ENCODE measurements at regions not wholly inside any gene's neighbourhood (a gene's known extent, or its start where the extent isn't known, plus 50 kb on each side); places are given as distances from the start of the nearest gene placed in this dataset.

GRCh38 chr12:115468087-115468510, 784.1 kb upstream of the TBX3 start:
- H3K9me2 ChIP-seq (ENCODE audit: insufficient read depth, low read length), result no peaks in the 10 kb centered on the region
- H3K27ac ChIP-seq (ENCODE audit: low read length), result no peak overlapping the region
- H3K79me2 ChIP-seq (replicated peaks; ENCODE audit: insufficient read depth, low read length), result no peaks in the 10 kb centered on the region
- no peaks in the 10 kb centered on the region for H3K27me3 ChIP-seq (ENCODE audit: insufficient read depth, low read depth, low read length)
- H2AFZ ChIP-seq (ENCODE audit: low read depth, low read length), result no peak overlapping the region
- H3F3A ChIP-seq (ENCODE audit: insufficient read depth, low read length, poor library complexity, severe bottlenecking), result no peaks in the 10 kb centered on the region
- H4K20me1 ChIP-seq (ENCODE audit: insufficient read depth), result no peaks in the 10 kb centered on the region
- no peaks in the 10 kb centered on the region for H3K9me3 ChIP-seq (ENCODE audit: low read length)
- H3K36me3 ChIP-seq (ENCODE audit: insufficient read depth, low read length), result no peaks in the 10 kb centered on the region
- H3K9ac ChIP-seq (ENCODE audit: low read length), result no peak overlapping the region
- no peak overlapping the region for H3K4me3 ChIP-seq (ENCODE audit: low read length)
- H3K4me2 ChIP-seq (ENCODE audit: low read length), result no peak overlapping the region
- TF ChIP-seq RAD21 (conservative IDR thresholded peaks at IDR 0.05) (no peak), TAF1 (IDR thresholded peaks at IDR 0.05; ENCODE audit: low read depth) (no peak), CTCF (IDR thresholded peaks at IDR 0.05; ENCODE audit: poor library complexity, severe bottlenecking) (no peak)

DNA sequence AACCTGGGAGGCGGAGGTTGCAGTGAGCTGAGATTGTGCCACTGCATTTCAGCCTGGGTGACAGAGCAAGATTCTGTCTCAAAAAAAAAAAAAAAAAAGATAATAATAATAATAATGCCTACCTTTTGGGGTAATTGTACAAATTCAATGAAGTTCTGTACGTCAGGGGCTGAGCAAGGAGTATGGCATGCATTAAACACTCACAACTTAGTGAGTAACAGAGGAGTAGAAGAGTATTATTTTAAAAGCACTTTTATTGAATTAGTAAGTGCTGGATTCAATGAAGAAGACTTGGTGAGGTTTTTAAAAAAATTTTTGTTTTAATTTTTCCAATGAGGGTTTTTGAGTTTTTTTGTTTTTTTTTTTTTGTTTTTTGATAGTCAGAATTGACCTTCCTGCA, 783.6 kb upstream of the TBX3 start:
- H3K9me2 ChIP-seq (ENCODE audit: insufficient read depth, low read length), result no peaks in the 10 kb centered on the region
- H3K9me3 ChIP-seq (ENCODE audit: low read length), result no peaks in the 10 kb centered on the region
- H3F3A ChIP-seq (ENCODE audit: insufficient read depth, low read length, poor library complexity, severe bottlenecking), result no peaks in the 10 kb centered on the region
- H3K9ac ChIP-seq (ENCODE audit: low read length), result no peak overlapping the region
- no peak overlapping the region for H3K4me2 ChIP-seq (ENCODE audit: low read length)
- no peaks in the 10 kb centered on the region for H3K27me3 ChIP-seq (ENCODE audit: insufficient read depth, low read depth, low read length)
- H3K79me2 ChIP-seq (replicated peaks; ENCODE audit: insufficient read depth, low read length), result no peaks in the 10 kb centered on the region
- H3K27ac ChIP-seq (ENCODE audit: low read length), result no peak overlapping the region
- TF ChIP-seq SMC3 (conservative IDR thresholded peaks at IDR 0.05; ENCODE audit: poor library complexity), result no peak
- TF ChIP-seq CTCF (IDR thresholded peaks at IDR 0.05; ENCODE audit: poor library complexity, severe bottlenecking), result no peak
- TF ChIP-seq, protein P1, sequence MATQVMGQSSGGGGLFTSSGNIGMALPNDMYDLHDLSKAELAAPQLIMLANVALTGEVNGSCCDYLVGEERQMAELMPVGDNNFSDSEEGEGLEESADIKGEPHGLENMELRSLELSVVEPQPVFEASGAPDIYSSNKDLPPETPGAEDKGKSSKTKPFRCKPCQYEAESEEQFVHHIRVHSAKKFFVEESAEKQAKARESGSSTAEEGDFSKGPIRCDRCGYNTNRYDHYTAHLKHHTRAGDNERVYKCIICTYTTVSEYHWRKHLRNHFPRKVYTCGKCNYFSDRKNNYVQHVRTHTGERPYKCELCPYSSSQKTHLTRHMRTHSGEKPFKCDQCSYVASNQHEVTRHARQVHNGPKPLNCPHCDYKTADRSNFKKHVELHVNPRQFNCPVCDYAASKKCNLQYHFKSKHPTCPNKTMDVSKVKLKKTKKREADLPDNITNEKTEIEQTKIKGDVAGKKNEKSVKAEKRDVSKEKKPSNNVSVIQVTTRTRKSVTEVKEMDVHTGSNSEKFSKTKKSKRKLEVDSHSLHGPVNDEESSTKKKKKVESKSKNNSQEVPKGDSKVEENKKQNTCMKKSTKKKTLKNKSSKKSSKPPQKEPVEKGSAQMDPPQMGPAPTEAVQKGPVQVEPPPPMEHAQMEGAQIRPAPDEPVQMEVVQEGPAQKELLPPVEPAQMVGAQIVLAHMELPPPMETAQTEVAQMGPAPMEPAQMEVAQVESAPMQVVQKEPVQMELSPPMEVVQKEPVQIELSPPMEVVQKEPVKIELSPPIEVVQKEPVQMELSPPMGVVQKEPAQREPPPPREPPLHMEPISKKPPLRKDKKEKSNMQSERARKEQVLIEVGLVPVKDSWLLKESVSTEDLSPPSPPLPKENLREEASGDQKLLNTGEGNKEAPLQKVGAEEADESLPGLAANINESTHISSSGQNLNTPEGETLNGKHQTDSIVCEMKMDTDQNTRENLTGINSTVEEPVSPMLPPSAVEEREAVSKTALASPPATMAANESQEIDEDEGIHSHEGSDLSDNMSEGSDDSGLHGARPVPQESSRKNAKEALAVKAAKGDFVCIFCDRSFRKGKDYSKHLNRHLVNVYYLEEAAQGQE (IDR thresholded peaks at IDR 0.05; ENCODE audit: borderline replicate concordance), result no peak
- TF ChIP-seq EP300 (conservative IDR thresholded peaks at IDR 0.05; ENCODE audit: poor library complexity, severe bottlenecking), result no peak
- no peak for TF ChIP-seq POLR2AphosphoS5 (IDR thresholded peaks at IDR 0.05)
- TF ChIP-seq EZH2 (IDR thresholded peaks at IDR 0.05; ENCODE audit: borderline replicate concordance, insufficient read depth, low read length, poor library complexity, severe bottlenecking), result no peak
- TF ChIP-seq MXI1 (conservative IDR thresholded peaks at IDR 0.05; ENCODE audit: poor library complexity, severe bottlenecking), result no peak
- TF ChIP-seq TAF1 (IDR thresholded peaks at IDR 0.05; ENCODE audit: low read depth), result no peak
- no peak for TF ChIP-seq RAD21 (conservative IDR thresholded peaks at IDR 0.05)
- H3K36me3 ChIP-seq (ENCODE audit: insufficient read depth, low read length), result no peaks in the 10 kb centered on the region
- H3K4me3 ChIP-seq (ENCODE audit: low read length), result no peak overlapping the region
- no peak overlapping the region for H2AFZ ChIP-seq (ENCODE audit: low read depth, low read length)
- no peaks in the 10 kb centered on the region for H4K20me1 ChIP-seq (ENCODE audit: insufficient read depth)
